ENCODE measurements at regions not wholly inside any gene's neighbourhood (a gene's known extent, or its start where the extent isn't known, plus 50 kb on each side); places are given as distances from the start of the nearest gene placed in this dataset.
"Not testable (repeated sequence)": the region's sequence is repeated elsewhere in the genome, so short reads cannot be mapped to it uniquely, and the experiment has no call there.

DNA sequence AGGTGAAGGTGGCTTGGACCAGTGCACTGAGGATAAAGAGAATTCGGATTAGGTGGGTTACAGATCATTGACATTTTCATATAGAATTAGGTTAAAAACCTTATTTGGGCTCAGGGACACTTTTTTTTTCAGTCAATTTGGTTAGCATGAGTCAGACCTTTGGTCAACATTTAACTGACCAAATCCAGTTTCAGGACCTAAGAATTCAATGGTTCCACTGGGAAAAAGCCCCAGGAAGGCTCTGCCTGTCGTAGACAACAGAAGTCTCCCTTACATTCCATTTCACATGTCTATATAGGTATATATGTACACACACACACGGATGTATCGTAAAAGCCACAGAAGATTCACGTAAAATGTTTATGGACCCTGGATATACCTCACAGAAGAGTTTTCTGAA lies 184.2 kb upstream of the RREB1 start:
- no peak for DNase-seq

DNA sequence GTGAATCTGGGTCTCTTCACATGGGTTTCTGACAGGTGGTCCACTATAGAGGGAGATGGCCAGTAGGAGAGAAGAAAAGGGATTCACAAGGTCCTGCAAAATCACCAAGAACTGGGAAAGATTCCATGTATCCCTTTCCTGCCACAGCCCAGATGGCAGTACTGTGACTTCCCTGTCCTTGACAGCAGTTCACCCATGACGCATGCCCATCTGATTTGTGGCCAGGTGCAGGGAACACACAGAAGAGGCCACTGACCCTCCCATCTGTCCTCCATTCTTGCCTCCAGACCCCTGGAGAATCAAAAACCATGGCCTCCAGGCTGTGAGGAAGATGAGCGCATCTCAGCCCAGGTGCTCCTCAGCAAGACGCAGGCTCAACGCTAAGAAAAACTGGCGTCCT lies 183.1 kb upstream of the RREB1 start:
- no peak for DNase-seq

GRCh38 chr6:6925391-6926164 lies 182.2 kb upstream of the RREB1 start:
- no peak for DNase-seq

DNA sequence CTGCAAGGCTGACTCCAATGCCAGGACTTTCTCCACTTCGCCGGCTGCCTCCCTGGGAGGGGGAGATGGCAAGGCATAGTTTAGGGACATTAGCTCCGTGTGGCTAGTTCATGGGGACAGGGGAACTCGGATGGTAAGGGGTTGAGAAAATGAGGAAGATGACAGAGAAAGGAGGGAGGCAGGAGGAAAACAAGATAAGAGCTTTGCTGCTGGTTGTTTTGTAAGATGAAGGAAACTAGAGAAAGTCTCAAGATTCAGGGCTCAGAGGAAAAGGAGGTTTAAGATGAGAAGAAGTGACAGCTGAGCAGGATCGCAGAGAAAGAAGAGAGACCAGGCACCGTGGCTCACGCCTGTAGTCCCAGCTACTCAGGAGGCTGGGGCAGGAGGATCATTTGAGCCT lies 180.9 kb upstream of the RREB1 start:
- DNase-seq = no peak

- DNase-seq = no peak
Observed at GRCh38 chr6:6927521-6928361, 180.0 kb upstream of the RREB1 start.

DNA sequence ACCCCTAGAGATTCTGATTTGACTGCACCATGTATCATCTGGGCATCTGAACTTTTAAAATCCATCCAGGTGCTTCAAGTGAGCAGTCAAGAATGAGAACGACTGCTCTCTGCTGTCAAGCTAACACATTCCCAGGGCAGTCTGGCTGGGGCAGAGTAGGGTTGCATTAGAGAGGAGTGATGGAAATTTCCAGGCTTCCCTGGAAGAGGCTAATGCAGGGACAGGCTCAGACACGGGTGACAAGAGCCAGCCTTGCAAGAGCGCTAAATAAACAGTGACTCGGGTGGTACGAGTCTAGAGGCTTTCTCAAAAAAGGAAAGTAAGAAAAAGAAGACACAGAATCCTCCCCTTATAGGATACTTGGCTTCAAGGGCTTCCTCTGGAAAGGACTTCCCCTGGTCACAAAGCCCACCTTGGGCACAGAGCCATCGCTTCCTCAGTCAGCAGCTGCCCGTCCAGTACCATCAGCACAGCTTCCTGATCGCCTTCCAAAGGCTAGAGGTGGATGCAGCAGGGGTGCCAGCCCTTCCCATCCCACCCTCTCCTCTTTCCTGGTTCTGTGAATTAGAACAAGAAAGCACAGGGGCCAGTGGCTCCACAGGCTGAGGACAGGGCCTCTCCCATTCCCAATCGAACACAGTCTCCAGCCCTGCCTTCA lies 177.4 kb upstream of the RREB1 start:
- no peak for DNase-seq

- no peak for DNase-seq
Observed at GRCh38 chr6:6931071-6932025, 176.4 kb upstream of the RREB1 start.

- no peak for DNase-seq
Observed at GRCh38 chr6:6932341-6932740, 175.4 kb upstream of the RREB1 start.

DNA sequence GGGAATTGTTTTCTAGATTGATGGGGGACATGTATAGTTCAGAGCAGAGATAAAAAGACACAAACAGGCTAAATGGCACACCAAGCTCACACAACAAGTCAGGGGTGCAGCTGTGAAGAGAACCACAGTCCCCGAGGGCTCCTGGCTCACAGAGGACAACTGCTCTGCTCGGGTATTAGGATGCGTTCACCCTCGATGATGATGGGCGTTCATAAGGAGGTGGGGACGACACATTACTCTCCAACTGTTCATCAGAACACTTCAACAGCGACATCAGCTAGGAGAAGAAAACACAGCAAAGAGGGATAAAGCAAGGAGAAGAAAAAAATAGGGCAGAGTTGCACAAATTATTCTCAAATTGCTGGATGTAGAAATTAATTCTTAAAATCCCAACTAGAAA lies 174.8 kb upstream of the RREB1 start:
- DNase-seq = no peak

DNA sequence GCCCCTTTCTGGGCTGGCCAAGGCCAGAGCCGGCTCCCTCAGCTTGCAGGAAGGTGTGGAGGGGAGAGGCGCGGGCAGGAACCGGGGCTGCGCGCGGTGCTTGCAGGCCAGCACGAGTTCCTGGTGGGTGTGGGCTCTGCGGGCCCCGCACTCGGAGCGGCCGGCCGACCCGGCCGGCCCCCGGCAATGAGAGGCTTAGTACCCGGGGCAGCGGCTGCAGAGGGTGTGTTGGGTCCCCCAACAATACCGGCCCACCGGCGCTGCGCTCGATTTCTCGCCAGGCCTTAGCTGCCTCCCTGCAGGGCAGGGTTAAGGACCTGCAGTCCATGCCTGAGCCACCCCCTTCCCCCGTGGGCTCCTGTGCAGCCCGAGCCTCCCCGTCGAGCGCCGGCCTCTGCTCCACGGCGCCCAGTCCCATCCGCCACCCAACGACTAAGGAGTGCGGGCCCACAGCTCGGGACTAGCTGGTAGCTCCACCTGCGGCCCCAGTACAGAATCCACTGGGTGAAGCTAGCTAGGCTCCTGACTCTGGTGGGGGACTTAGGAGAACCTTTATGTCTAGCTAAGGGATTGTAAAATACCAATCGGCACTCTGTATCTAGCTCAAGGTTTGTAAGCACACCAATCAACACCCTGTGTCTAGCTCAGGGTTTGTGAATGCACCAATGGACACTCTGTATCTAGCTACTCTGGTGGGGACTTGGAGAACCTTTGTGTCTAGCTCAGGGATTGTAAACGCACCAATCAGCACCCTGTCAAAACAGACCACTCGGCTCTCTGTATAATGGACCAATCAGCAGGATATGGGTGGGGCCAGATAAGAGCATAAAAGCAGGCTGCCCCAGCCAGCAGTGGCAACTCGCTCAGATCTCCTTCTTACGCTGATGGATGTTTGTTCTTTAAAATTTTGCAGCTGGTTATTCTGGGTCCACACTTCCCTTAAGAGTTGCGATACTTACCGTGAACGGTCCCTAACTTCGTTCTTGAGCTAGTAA lies 167.4 kb upstream of the RREB1 start:
- DNase-seq = no peak

DNA sequence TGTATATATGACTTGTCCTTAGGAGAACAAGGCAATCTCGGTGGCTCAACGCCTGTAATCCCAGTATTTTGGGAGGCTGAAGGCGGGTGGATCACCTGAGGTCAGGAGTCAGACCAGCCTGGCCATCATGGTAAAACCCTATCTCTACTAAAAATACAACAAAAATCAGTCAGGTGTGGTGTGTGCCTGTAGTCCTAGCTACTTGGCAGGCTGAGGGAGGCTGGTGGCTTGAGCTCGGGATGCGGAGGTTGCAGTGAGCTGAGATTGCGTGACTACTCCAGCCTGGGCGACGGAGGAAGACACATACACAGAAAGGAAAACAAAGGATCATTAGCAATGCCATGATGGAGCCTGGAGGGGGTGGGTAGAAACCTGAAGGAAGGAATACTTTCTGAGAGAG lies 166.6 kb upstream of the RREB1 start:
- DNase-seq = no peak

DNA sequence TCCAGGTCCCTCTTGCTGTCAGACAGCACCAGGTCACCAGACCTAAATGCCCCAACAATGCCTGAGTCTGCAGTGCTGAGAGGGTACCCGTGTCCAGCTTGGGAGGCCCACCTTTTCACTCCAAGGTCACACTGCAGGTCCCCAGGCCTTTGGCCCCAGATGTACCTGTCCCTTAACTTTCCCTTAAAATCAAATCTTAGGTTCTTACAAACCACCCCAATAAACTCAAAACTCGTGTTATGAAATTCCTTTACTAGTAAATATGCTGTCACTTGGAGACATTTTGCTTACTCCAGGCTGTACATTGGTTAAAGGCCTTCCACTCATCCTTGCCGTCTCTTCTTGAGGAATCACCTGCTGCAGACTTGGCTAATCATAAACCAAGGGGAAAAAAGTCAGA lies 165.7 kb upstream of the RREB1 start:
- no peak for DNase-seq

DNA sequence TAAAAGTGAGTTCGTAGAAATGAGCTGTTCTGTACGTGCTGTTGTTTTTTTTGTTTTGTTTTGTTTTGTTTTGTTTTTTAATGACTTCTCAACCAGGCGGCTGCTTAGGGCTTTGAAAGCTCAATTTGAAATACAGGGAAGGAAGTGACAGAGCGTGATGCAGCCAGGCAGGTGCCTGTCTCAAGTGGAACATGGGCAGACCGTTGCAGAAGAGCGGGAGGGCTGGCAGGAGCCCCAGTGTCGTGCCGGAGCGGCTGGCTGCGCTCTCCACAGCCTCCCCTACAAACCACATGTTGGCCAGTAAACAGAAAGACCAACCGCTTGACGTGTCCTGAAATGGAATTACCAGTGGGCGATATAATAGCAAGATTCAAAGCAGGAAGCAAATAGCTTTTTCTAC lies 164.9 kb upstream of the RREB1 start:
- DNase-seq = no peak

DNA sequence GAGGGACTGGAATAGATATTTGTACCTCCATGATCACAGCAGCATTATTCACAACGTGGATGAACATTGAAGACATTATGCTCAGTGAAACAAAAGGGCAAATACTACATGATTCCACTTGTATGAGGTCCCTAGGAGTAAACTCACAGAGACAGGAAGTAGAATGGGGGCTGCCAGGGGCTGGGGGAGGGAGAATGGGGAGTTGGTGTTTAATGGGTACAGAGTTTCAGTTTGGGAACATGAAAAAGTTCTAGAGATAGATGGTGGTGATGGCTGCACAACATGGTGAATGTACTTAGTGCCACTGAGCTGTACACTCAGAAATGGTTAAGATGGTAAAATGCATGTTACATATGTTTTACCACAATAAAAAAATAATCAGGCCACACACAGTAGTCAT lies 164.3 kb upstream of the RREB1 start:
- DNase-seq = no peak

- no peak for DNase-seq
Observed at GRCh38 chr6:6946206-6947155, 161.3 kb upstream of the RREB1 start.

GRCh38 chr6:6950373-6951145 lies 157.2 kb upstream of the RREB1 start:
- DNase-seq = no peak

- no peak for DNase-seq
Observed at GRCh38 chr6:6951355-6951754, 156.4 kb upstream of the RREB1 start.

DNA sequence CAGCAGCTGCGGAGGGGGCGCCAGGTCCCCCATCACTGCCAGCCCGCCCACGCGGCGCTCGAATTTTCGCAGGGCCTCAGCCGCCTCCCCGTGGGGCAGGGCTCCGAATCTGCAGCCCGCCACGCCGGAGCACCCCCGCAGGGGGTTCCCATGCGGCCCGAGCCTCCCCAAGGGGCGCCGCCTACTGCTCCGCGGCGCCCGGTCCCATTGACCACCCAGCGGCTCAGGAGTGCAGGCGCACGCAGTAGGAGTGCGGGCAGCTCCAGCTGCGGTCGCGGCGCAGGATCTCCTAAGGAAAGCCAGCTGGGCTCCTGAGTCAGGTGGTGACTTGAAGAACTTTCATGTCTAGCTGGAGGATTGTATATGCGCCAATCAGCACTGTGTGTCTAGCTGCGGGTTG lies 155.3 kb upstream of the RREB1 start:
- DNase-seq = no peak

DNA sequence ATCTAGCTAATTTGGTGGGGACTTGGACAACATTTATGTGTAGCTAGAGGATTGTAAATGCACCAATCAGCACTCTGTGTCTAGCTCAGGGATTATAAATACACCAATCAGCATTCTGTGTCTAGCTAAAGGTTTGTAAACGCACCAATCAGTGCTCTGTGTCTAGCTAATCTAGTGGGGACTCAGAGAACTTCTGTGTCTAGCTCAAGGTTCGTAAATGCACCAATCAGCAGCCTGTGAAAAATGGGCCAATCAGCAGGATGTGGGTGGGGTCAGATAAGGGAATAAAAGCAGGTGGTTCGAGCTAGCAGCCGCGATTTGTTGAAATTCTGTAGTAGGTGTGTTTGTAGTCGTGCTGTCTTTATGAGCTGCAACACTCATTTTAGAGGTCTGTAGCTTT lies 154.8 kb upstream of the RREB1 start:
- not testable (repeated sequence) for DNase-seq

Data from stimulated activated naive CD4-positive, alpha-beta T cell treated with Interleukin-2 at 50 U/mL for 16 hours (primary cell).